Anterior cingulate cortex (tissue), 58 donors: ENCODE measurements at regions not wholly inside any gene's neighbourhood (a gene's known extent, or its start where the extent isn't known, plus 50 kb on each side); places are given as distances from the start of the nearest gene placed in this dataset.

Experiments used
- DNase-seq, 58 donors: peaks; one replicate each; lab custom pipeline; 2025; lab: John Stamatoyannopoulos, UW

- no peak for DNase-seq
Observed at GRCh38 chr13:73259061-73260017, 200.5 kb downstream of the KLF5 start.

- DNase-seq: no peak
Observed at GRCh38 chr13:73258406-73258805, 199.6 kb downstream of the KLF5 start.

GRCh38 chr13:73254827-73255226 lies 196.0 kb downstream of the KLF5 start:
- DNase-seq: no peak

- DNase-seq: no peak
Observed at GRCh38 chr13:73251626-73252265, 192.9 kb downstream of the KLF5 start.

GRCh38 chr13:73250061-73250460 lies 191.3 kb downstream of the KLF5 start:
- no peak for DNase-seq

GRCh38 chr13:73248711-73249580 lies 190.1 kb downstream of the KLF5 start:
- no peak for DNase-seq

GRCh38 chr13:73248154-73248553 lies 189.3 kb downstream of the KLF5 start:
- no peak for DNase-seq

GRCh38 chr13:73245246-73245645 lies 186.4 kb downstream of the KLF5 start:
- no peak for DNase-seq

- DNase-seq: no peak
Observed at GRCh38 chr13:73244467-73244866, 185.7 kb downstream of the KLF5 start.

- no peak for DNase-seq
Observed at GRCh38 chr13:73242515-73243015, 183.8 kb downstream of the KLF5 start.

GRCh38 chr13:73240193-73240592 lies 181.4 kb downstream of the KLF5 start:
- DNase-seq: no peak

GRCh38 chr13:73235385-73235784 lies 176.6 kb downstream of the KLF5 start:
- DNase-seq: peak in 6 of 58 donors; percentile 2 to 16 (median 7)

GRCh38 chr13:73231471-73231870 lies 172.7 kb downstream of the KLF5 start:
- DNase-seq: no peak

GRCh38 chr13:73230716-73231115 lies 171.9 kb downstream of the KLF5 start:
- no peak for DNase-seq

- no peak for DNase-seq
Observed at GRCh38 chr13:73228546-73228945, 169.7 kb downstream of the KLF5 start.

- DNase-seq: no peak
Observed at GRCh38 chr13:73225990-73226389, 167.2 kb downstream of the KLF5 start.

GRCh38 chr13:73224703-73225102 lies 165.9 kb downstream of the KLF5 start:
- DNase-seq: no peak

GRCh38 chr13:73223372-73223781 lies 164.6 kb downstream of the KLF5 start:
- DNase-seq: no peak

- DNase-seq: no peak
Observed at GRCh38 chr13:73222627-73223305, 164.0 kb downstream of the KLF5 start.
